ENCODE measurements at regions not wholly inside any gene's neighbourhood (a gene's known extent, or its start where the extent isn't known, plus 50 kb on each side); places are given as distances from the start of the nearest gene placed in this dataset.
"Not testable (repeated sequence)": the region's sequence is repeated elsewhere in the genome, so short reads cannot be mapped to it uniquely, and the experiment has no call there.

DNA sequence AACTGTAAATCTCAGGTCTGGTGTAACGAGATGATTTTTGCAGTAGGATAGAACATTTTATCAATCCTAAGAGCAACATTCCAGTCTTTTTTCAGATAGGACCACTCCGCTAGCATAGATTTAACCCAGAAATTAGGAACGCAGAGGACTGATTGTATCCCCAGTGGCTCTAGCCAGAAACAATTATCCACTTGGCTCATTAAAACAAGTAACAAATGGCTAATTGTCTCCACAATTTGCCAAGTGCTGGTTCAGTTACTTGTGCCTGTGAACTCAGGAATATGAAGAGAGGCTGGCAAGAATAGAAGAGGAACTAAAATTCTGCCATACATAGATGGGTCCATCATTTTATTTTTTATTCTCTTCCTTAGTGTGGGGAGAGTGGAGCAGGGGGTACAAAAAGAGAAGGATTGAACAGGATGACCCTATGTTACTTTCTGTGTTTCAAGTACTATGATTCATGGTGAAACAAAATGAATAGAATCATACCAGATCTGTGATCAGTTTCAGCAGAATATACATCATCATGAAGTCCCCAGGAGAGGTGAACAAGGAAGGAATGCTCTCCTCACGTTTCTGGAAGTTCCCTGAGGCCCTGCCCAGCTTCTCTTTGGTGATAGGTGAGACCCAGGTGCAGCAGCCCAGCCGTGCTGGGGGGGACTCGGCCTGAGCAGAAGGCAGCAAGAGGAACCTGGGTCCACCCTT, 121.6 kb downstream of the ARL4C start:
- DNase-seq (ENCODE audit: low read depth in 2 of 3, low spot score in 1 of 3): no peak

DNA sequence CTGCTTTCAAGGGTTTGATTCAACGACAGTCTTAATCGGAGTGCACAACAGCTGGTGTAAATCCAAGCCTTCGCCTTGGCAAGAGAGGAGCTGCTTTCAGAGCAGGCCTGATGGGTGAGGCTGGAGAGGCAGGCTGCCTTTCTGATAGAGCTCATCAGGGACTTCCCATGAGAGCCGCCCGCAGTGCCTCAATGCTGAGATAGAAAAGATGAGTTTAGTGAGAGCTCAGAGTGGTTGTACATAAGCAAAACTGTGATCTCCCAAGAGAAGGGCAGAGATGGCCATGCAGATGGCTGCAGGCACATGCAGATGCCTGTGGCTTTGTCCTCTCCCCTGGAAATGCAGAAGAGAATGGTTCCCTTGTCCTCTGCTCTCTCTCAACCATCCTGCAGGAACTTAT, 122.1 kb downstream of the ARL4C start:
- no peak for DNase-seq (ENCODE audit: low read depth in 2 of 3, low spot score in 1 of 3)

DNA sequence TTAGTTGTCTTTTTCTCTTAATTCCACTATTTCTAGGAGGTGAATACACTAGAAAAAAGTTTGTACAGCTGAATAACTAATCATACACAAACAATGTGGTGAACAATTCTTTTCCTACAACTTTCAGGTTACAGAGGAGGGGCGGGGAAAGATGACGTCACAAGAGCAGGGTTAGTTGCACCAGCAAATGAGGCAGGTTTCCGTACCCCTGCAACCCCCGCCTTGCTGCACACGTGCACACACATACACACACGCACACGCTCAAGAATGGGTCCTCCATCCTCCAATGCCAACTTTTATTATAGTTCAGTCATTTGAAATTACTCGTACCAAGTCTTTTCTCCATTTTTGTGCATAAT, 122.8 kb downstream of the ARL4C start:
- DNase-seq (ENCODE audit: low read depth in 2 of 3, low spot score in 1 of 3): no peak

DNA sequence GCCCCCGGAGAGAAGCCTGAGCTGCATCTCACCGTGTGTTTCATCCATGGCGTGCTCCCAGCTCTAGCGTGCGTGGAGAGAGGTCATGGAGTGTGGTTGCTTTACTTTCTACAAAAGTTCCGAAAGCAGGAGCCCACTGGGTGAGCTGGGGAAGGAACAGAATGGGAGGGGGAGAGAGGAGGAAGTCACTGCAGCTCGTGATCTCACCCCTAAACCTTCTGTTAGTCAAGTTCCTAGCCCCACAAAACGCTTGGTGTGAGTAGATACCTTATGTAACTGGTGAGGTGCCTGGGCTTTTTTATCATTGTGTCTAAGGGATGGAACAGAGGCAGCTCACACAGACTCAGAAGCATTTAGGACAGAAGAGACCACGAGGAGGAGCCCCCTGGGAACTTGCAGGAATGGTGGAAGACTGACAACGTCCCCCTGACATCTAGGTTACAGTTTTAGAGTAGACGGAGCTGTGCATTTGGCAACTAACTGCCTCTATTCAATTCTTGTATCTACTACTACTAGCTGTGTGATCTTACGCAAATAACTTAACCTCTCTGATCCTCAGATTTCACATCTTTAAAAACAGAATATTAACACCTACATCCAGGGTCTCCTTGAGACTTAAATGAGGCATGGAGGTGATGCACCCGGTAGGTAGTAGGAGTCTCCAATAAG, 123.3 kb downstream of the ARL4C start:
- DNase-seq (ENCODE audit: low read depth in 2 of 3, low spot score in 1 of 3): no peak

DNA sequence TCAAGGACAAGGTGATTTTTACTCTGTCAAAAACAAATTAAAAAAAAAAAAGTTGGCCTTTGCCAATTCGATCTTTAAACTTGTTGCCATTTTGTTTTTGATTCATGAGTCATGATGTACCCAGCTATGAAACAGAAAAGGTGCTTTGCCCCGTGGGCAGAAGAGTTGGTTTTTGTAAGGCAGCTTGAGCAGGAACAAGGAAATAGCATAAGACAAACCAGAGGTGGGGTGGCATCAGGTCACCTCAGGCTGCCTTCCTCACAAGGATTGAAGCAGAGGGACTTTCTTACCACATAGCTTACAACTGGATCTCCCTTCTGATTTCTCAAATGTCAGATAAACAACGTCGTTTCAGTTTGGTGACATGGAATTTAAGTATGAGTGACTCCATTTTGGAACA, 123.8 kb downstream of the ARL4C start:
- DNase-seq (ENCODE audit: low read depth in 2 of 3, low spot score in 1 of 3): peak in 1 of 3 donors; percentile 12

DNA sequence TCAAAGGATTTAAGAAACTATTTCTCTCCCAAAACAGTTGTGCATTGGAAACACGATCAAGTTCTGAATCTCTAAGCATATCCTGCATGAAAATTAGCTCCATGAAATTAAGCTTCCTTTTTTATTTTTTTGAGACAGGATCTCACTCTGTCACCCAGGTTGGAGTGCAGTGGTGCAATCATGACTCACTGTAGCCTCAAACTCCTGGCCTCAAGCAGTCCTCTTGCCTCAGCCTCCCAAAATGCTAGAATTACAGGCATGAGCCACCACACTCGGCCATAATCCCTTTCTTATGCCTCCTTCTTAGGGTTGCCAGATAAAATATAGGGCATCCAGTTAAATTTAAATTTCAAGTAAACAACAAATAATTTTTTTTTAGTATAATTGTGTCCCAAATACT, 124.4 kb downstream of the ARL4C start:
- DNase-seq (ENCODE audit: low read depth in 2 of 3, low spot score in 1 of 3): no peak

DNA sequence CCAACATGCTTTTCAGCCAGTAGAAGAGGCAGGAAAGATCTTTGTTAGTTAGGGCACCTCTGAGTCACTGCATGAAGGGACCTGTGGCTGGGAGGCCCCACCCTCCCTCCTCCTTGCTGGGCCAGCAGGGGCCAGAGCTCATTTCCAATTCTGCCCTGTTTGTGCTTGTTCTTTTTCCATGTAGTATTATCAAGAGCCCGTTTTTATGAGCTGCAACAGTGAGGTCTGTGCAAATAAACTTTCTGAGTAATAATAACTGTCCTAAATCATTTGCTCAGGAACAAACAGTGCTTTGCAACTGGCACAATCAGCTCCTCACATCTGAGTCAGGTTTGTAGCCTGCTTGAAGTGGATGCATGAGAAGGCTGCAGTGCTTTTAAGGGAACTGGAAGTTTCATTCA, 128.0 kb downstream of the ARL4C start:
- peak; percentile 11 to 36 (median 18) for DNase-seq (ENCODE audit: low read depth in 2 of 3, low spot score in 1 of 3)

DNA sequence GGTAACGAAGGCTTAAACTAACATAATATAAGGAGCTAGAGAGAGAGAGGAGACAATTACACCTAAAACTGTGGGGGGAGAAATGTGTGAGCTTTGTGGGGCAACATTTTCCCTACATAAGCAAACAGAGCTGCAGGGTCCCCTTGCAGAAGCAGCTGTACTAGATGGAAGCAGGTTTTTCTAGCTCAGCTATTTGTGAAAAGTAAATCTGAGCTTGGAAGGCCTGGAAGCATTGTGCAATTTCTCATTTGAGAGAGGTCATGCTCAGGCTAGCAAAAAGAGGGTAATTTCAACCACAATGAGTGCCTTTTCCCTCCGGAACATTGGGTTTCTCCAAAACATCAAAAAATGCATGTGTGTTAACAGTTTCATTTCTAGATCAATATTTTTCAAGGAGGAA, 130.0 kb downstream of the ARL4C start:
- no peak for DNase-seq (ENCODE audit: low read depth in 2 of 3, low spot score in 1 of 3)

DNA sequence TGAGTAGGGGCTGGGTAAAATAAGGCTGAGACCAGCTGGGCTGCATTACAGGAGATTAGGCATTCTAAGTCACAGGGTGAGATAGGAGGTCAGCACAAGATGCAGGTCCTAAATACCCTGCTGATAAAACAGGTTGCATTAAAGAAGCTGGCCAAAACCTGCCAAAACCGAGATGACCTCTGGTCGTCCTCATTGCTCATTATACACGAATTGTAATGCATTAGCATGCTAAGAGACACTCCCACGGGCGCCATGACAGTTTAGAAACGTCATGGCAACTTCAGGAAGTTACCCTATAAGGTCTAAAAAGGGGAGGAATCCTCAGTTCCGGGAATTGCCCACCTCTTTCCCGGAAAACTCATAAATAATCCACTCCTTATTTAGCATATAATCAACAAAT, 132.2 kb downstream of the ARL4C start:
- DNase-seq (ENCODE audit: low read depth in 2 of 3, low spot score in 1 of 3): no peak

DNA sequence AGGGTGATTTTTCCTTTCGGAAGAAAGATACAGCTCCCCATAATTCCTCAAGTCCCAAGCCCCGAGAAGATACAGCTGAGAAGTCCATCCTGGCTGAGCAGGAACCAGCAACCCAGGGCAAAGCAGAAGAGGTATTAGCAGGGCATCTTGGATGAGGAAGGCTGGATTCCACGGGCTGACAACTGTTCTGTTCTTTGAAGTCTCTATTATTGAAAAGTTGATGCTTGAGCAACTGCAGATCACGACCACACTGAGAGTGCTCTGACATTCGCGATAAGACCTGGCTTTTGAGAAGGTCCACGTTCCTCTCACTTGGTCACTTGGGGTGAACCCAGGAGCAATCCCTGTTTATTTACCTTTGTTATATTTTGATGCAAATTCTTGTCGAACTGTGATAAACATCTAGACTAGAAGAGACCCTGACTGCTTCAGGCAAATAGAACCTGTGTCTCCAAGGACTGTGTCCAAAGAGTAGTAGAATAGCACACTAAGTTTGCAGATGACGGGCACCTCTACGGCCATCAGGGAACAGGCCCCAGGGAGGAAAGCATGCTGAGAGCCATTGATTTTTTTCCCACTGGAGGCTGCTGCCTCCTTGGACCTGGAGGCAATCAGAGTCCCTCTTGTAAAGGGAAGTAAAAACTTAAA, 133.1 kb downstream of the ARL4C start:
- no peak for DNase-seq (ENCODE audit: low read depth in 2 of 3, low spot score in 1 of 3)

DNA sequence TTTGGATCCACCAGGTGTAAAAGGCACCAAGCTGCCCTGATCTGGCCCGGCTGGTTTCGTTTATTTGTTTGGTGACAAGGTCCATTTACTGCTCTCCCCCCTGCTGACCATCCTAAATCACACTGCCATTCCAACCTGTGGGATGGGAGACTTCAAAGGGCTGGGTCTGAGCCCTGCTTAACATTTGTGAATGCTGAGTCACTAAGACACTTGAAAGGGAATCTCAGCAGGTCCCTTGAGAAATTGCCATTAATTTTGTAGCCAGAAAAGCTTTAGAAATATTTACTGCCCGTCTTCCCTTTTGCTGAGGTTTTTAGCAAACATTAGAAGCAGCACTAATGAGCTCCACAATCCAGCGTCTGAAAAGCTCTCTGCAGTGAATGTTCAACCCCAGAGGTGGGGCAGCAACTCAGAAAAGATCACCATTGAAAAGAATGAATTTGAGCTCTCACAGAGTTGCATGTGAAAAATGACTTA, 133.8 kb downstream of the ARL4C start:
- DNase-seq (ENCODE audit: low read depth in 2 of 3, low spot score in 1 of 3): no peak

DNA sequence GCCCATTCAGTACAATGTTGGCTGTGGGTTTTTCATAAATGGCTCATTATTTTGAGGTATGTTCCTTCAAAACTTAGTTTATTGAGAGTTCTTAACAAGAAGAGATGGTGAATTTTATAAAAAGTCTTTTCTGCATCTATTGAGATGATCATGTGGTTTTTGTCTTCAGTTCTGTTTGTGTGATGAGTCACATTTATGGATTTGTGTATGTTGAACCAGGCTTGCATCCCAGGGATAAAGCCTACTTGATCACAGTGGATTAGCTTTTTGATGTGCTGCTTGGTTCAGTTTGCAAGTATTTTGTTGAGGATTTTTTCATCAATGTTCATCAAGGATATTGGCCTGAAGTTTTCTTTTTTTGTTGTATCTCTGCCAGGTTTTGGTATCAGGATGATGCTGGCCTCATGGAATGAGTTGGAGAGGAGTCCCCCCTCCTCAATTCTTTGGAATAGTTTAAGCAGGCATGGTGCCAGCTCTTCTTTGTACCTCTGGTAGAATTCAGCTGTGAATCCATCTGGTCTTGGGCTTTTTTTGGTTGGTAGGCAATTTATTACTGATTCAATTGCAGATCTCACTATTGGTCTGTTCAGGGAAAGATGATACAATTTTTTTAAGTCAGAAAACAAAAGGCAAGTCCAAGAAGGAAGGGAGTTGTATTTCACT, 136.4 kb downstream of the ARL4C start:
- not testable (repeated sequence) for DNase-seq (ENCODE audit: low read depth in 2 of 3, low spot score in 1 of 3)

DNA sequence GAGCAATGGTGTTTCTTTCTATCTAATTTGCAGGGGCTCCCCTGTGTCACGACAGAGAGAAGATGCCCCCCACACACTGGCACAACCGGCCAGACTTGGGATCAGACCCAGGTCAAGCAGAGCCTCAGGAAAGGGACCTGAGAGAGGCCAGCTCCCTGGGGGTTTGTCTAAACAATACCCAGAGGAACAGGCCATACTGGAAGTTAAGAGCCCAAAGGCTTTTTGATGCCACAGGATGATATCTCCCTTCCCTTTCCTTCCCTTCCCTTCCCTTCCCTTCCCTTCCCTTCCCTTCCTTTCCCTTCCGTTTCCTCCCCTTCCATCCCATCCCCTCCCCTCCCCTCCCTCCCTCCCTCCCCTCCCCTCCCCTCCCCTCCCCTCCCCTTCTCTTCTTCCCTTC, 139.2 kb downstream of the ARL4C start:
- no peak for DNase-seq (ENCODE audit: low read depth in 2 of 3, low spot score in 1 of 3)

DNA sequence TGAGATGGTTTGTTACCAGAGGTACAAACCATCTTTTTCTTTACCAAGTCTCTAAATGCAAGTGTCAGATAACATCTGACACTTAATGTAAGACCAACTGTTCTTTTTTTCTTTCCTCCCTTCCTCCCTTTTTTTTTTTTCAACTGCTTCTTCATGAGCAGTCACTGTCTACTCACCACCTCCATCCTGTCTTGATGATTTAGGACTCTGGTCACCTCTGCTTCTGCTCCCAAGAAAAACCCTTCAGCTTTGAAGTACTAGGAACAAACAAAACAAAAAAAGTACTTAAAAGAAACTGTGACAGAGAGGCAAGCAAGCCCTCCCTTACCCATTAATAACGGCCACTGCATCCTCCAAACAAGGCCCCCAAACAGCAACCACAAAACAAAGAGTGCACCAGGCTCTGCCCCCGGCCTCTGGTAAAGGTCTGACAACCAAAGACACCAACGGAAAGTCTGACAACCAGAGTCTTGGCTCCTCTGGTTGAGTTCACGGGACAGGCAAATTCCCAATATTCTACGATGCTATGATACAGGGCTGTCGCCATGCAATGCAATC, 141.0 kb downstream of the ARL4C start:
- DNase-seq (ENCODE audit: low read depth in 2 of 3, low spot score in 1 of 3): no peak

DNA sequence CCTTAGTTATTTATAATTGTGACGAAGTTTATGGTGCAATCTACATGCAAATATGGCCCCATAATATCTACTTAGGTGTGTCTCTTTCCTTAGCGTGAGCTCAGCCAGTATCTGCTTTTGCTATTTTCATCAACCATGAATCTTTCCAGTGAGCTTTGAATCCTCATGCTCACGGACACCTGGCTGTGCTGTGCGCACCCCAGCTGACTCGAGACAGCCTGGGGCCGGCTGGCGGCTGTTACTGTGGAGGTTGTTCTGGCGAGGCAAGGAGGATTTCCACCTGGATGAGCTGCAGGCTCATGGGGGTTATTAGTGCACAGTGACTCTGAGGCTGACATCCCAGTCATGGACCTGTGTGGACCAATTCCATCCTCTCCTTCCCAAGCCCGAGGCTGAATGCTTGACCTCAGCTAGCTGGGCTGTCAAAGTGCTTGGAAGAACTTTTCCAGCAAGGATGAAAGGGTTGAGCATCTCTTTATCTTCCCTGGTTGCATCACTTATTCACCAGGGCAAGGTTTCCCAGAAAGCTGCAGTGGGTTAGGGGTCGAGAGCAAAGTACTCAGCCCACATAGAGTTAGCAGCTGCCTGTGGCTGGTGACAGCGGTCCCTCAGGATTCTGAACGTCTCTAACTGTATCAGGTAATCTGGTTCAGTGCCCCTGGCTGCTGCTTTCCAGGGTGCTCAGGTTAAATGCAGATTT, 141.7 kb downstream of the ARL4C start:
- no peak for DNase-seq (ENCODE audit: low read depth in 2 of 3, low spot score in 1 of 3)

DNA sequence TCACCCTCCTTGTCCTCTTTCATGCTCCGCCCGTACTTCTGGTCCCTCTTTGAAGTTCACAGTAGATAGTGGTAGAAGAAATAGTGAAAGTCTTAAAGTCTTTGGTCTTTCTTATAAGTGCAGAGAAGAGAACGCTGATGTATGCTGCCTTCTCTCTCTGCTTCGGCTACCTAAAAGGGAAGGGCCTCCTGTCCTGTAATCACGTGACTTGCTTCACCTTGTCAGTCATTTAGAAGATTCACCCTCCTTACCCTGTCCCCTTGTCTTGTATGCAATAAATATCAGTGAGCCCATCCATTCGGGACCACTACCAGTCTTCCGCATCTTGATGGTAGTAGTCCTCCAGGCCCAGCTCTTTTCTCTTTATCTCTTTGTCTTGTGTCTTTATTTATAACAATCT, 144.6 kb downstream of the ARL4C start:
- DNase-seq (ENCODE audit: low read depth in 2 of 3, low spot score in 1 of 3): no peak

DNA sequence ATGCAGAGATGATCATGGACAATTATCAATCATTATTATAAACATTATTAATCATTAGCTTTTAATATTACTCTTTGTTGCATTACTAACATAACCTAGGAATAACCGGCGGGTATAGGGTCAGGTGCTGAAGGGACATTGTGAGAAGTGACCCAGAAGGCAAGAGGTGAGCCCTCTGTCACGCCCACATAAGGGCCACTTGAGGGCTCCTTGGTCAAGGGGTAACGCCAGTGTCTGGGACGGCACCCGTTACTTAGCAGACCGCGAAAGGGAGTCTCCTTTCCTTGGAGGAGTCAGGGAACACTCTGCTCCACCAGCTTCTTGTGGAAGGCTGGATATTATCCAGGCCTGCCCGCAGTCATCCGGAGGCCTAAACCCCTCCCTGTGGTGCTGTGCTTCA, 145.0 kb downstream of the ARL4C start:
- not testable (repeated sequence) for DNase-seq (ENCODE audit: low read depth in 2 of 3, low spot score in 1 of 3)

DNA sequence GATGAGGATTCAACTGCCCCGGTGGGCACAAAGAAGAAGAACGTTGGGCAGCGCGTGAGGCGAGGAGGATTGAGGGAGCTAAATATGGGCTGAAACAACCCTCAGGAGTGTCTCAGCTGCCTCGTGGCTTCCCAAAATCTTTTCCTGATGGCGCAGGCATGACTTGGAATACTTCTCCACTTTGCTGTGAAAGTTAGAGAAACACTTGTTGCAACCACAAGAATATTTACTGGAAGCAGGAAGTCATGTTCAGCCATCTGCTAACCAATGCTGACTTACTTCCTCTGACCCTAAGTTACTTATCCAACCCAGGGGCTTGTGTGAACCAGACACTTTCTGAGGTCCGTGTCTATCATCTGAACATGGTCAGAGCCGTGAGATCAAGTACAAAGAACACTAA, 148.8 kb downstream of the ARL4C start:
- DNase-seq (ENCODE audit: low read depth in 2 of 3, low spot score in 1 of 3): no peak

DNA sequence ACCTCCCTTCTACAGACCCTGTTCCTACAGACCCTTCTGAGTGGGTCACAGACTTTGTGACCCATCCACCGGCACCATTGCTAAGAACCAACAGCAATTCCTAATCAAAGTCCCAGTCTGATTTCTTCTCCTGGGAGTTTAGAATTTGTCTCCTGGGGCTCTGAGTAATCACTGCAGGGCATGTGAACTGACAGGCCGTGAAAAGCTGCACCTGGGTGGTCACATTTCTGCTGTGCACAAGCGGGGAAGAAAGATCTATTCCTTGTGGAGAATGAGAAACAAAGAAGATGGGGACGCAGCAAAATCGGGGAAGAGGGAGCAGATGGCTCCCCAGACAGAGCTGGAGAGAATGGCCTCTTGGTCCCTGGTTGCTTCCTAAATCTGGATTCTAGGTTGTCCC, 151.0 kb downstream of the ARL4C start:
- DNase-seq (ENCODE audit: low read depth in 2 of 3, low spot score in 1 of 3): no peak

DNA sequence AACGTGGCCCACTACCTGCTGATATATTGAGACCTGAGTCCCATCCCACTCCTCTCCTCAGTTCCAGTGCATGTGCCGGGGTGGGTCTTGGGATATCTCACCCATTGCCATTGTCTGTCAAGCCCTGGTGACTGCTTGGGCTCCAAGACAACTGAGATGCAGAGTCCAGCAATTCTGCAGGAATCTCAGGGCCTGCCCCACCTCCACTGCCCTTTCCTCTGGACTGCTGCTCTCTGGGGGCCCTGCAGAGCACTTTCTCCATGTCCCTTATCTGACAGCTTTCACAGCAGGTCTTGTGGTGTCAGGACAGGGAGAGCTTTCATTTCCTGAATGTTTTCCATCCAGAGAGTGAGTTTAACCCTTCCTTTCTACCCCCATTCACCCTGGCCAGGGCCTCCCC, 152.9 kb downstream of the ARL4C start:
- DNase-seq (ENCODE audit: low read depth in 2 of 3, low spot score in 1 of 3): no peak

DNA sequence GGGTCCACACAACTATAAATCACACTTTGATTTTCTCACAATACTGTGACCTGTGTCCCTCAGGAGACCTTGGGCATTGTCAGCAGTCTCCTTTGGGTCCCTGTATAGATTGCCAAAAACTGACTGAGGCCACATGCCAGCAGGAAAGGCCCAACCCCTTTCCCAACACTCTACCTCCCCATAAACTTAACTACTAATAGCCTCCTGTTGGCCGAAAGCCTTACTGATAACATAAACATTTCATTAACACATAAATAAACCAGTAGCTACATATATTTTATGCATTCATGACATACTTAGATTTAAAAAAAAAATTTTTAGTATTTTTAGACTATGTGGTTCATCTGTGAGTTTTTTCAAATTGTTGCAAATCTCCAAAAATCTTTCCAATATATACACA, 153.5 kb downstream of the ARL4C start:
- DNase-seq (ENCODE audit: low read depth in 2 of 3, low spot score in 1 of 3): no peak
